NCI-H1105 treated with DMSO at 0.1 percent for 48 hours (cell line): ENCODE measurements at regions not wholly inside any gene's neighbourhood (a gene's known extent, or its start where the extent isn't known, plus 50 kb on each side); places are given as distances from the start of the nearest gene placed in this dataset.

Source experiments
- DNase-seq: peaks from one replicate; lab custom pipeline; 2025; lab: John Stamatoyannopoulos, UW

GRCh38 chr18:55950379-55951166 is 362.6 kb upstream of the TCF4 start:
- no peak for DNase-seq

- DNase-seq = peak; percentile 51
Observed at GRCh38 chr18:55934821-55935220, 346.8 kb upstream of the TCF4 start.

GRCh38 chr18:55932675-55933074 is 344.7 kb upstream of the TCF4 start:
- DNase-seq = no peak

- no peak for DNase-seq
Observed at GRCh38 chr18:55927831-55928230, 339.8 kb upstream of the TCF4 start.

GRCh38 chr18:55925772-55926171 is 337.8 kb upstream of the TCF4 start:
- no peak for DNase-seq

- DNase-seq = no peak
Observed at GRCh38 chr18:55920063-55920462, 332.1 kb upstream of the TCF4 start.

GRCh38 chr18:55918444-55918843 is 330.5 kb upstream of the TCF4 start:
- no peak for DNase-seq

- no peak for DNase-seq
Observed at GRCh38 chr18:55912919-55913318, 324.9 kb upstream of the TCF4 start.

- no peak for DNase-seq
Observed at GRCh38 chr18:55912071-55912470, 324.1 kb upstream of the TCF4 start.

GRCh38 chr18:55910296-55910695 is 322.3 kb upstream of the TCF4 start:
- DNase-seq = no peak

GRCh38 chr18:55908901-55909366 is 320.9 kb upstream of the TCF4 start:
- DNase-seq = no peak

- DNase-seq = no peak
Observed at GRCh38 chr18:55907453-55908175, 319.6 kb upstream of the TCF4 start.

- no peak for DNase-seq
Observed at GRCh38 chr18:55906536-55906935, 318.5 kb upstream of the TCF4 start.

GRCh38 chr18:55903911-55904310 is 315.9 kb upstream of the TCF4 start:
- DNase-seq = no peak

GRCh38 chr18:55900380-55900779 is 312.4 kb upstream of the TCF4 start:
- no peak for DNase-seq

- DNase-seq = no peak
Observed at GRCh38 chr18:55897091-55897689, 309.2 kb upstream of the TCF4 start.

GRCh38 chr18:55893948-55894347 is 306.0 kb upstream of the TCF4 start:
- peak; percentile 33 for DNase-seq

- DNase-seq = peak; percentile 63
Observed at GRCh38 chr18:55892862-55893813, 305.1 kb upstream of the TCF4 start.

- no peak for DNase-seq
Observed at GRCh38 chr18:55886886-55887285, 298.9 kb upstream of the TCF4 start.

- no peak for DNase-seq
Observed at GRCh38 chr18:55884498-55884897, 296.5 kb upstream of the TCF4 start.

GRCh38 chr18:55880617-55881016 is 292.6 kb upstream of the TCF4 start:
- no peak for DNase-seq

- DNase-seq = no peak
Observed at GRCh38 chr18:55879331-55879730, 291.3 kb upstream of the TCF4 start.
